ENCODE measurements at regions not wholly inside any gene's neighbourhood (a gene's known extent, or its start where the extent isn't known, plus 50 kb on each side); places are given as distances from the start of the nearest gene placed in this dataset.

- H3K4me2 ChIP-seq, result no peak overlapping the region
- no peak overlapping the region for H3K4me3 ChIP-seq
- H3K9me3 ChIP-seq (replicated peaks in 1 of 11), result no peaks in the 10 kb centered on the region
- no peak overlapping the region for H3K9ac ChIP-seq
- H3K36me3 ChIP-seq, result no peaks in the 10 kb centered on the region
- no peaks in the 10 kb centered on the region for H3K27me3 ChIP-seq
- H4K20me1 ChIP-seq, result no peaks in the 10 kb centered on the region
- no peak for TF ChIP-seq Cebpa-rat (IDR thresholded peaks at IDR 0.05)
- no peaks in the 10 kb centered on the region for H3K4me1 ChIP-seq
- no peak overlapping the region for H3K27ac ChIP-seq
These were observed 1149.1 kb upstream of the RAG2 start for GRCh38 chr11:37747121-37747520.

- Histone ChIP-seq H3K9me3 (replicated peaks in 1 of 11) (no peaks in the 10 kb centered on the region), H3K27me3 (no peaks in the 10 kb centered on the region), H3K4me1 (no peaks in the 10 kb centered on the region; a peak in 1 of 20 replicates), H3K4me2 (no peak overlapping the region), H3K9ac (no peak overlapping the region), H3K4me3 (no peak overlapping the region), H4K20me1 (no peaks in the 10 kb centered on the region), H3K36me3 (no peaks in the 10 kb centered on the region), H3K27ac (no peak overlapping the region)
- no peak for TF ChIP-seq Cebpa-rat (IDR thresholded peaks at IDR 0.05)
These were observed 1129.3 kb upstream of the RAG2 start for GRCh38 chr11:37727371-37727770.

GRCh38 chr11:37724315-37724714 lies 1126.3 kb upstream of the RAG2 start:
- no peaks in the 10 kb centered on the region for H3K27me3 ChIP-seq
- TF ChIP-seq Cebpa-rat (IDR thresholded peaks at IDR 0.05), result no peak

GRCh38 chr11:37721485-37721884 lies 1123.4 kb upstream of the RAG2 start:
- Histone ChIP-seq H3K27ac (no peak overlapping the region), H3K9ac (no peak overlapping the region), H3K4me1 (no peaks in the 10 kb centered on the region), H3K4me2 (no peak overlapping the region), H3K9me3 (replicated peaks in 1 of 11) (no peaks in the 10 kb centered on the region), H3K4me3 (no peak overlapping the region), H3K36me3 (no peaks in the 10 kb centered on the region), H4K20me1 (no peaks in the 10 kb centered on the region), H3K27me3 (no peaks in the 10 kb centered on the region)
- no peak for TF ChIP-seq Cebpa-rat (IDR thresholded peaks at IDR 0.05)

More at GRCh38 chr11:37724315-37724714, 1126.3 kb upstream of the RAG2 start:
- no peaks in the 10 kb centered on the region for H3K36me3 ChIP-seq
- no peak overlapping the region for H3K4me2 ChIP-seq
- no peaks in the 10 kb centered on the region; a peak in 1 of 20 replicates for H3K4me1 ChIP-seq
- H4K20me1 ChIP-seq, result no peaks in the 10 kb centered on the region
- H3K9me3 ChIP-seq (replicated peaks in 1 of 11), result no peaks in the 10 kb centered on the region
- no peak overlapping the region for H3K4me3 ChIP-seq
- H3K27ac ChIP-seq, result no peak overlapping the region
- no peak overlapping the region for H3K9ac ChIP-seq

- H3K27ac ChIP-seq, result no peak overlapping the region
- H3K9me3 ChIP-seq (replicated peaks in 1 of 11), result no peaks in the 10 kb centered on the region
- H3K27me3 ChIP-seq, result no peaks in the 10 kb centered on the region
- no peaks in the 10 kb centered on the region for H4K20me1 ChIP-seq
- no peak for TF ChIP-seq Cebpa-rat (IDR thresholded peaks at IDR 0.05)
- H3K9ac ChIP-seq, result no peak overlapping the region
- H3K36me3 ChIP-seq, result no peaks in the 10 kb centered on the region
- H3K4me3 ChIP-seq, result no peak overlapping the region
- H3K4me1 ChIP-seq, result no peaks in the 10 kb centered on the region
- no peak overlapping the region for H3K4me2 ChIP-seq
These were observed 1120.5 kb upstream of the RAG2 start for GRCh38 chr11:37718431-37718999.

- no peak for TF ChIP-seq Cebpa-rat (IDR thresholded peaks at IDR 0.05)
- Histone ChIP-seq H3K36me3 (no peaks in the 10 kb centered on the region), H3K27me3 (no peaks in the 10 kb centered on the region), H3K9me3 (replicated peaks in 1 of 11) (no peaks in the 10 kb centered on the region), H3K27ac (no peak overlapping the region), H4K20me1 (no peaks in the 10 kb centered on the region), H3K4me1 (no peaks in the 10 kb centered on the region), H3K4me3 (no peak overlapping the region), H3K9ac (no peak overlapping the region), H3K4me2 (no peak overlapping the region)
These were observed 1114.2 kb upstream of the RAG2 start for GRCh38 chr11:37712251-37712650.

GRCh38 chr11:37710031-37710430 lies 1112.0 kb upstream of the RAG2 start:
- TF ChIP-seq Cebpa-rat (IDR thresholded peaks at IDR 0.05), result no peak

GRCh38 chr11:37704791-37705190 lies 1106.8 kb upstream of the RAG2 start:
- H3K9ac ChIP-seq, result no peak overlapping the region
- no peaks in the 10 kb centered on the region; a peak in 1 of 22 replicates for H4K20me1 ChIP-seq
- no peaks in the 10 kb centered on the region for H3K4me1 ChIP-seq
- no peak for TF ChIP-seq Cebpa-rat (IDR thresholded peaks at IDR 0.05)
- no peaks in the 10 kb centered on the region for H3K36me3 ChIP-seq
- H3K4me3 ChIP-seq, result no peak overlapping the region
- no peaks in the 10 kb centered on the region for H3K27me3 ChIP-seq
- no peak overlapping the region for H3K27ac ChIP-seq
- no peak overlapping the region for H3K4me2 ChIP-seq
- no peaks in the 10 kb centered on the region for H3K9me3 ChIP-seq (replicated peaks in 1 of 11)

More at GRCh38 chr11:37710031-37710430, 1112.0 kb upstream of the RAG2 start:
- Histone ChIP-seq H3K36me3 (no peaks in the 10 kb centered on the region), H3K4me2 (no peak overlapping the region), H3K4me3 (no peak overlapping the region), H3K27me3 (no peaks in the 10 kb centered on the region), H3K9me3 (replicated peaks in 1 of 11) (no peaks in the 10 kb centered on the region), H3K9ac (no peak overlapping the region), H3K4me1 (no peaks in the 10 kb centered on the region), H4K20me1 (no peaks in the 10 kb centered on the region), H3K27ac (no peak overlapping the region)

- H3K9ac ChIP-seq, result no peak overlapping the region
- no peaks in the 10 kb centered on the region; a peak in 1 of 22 replicates for H4K20me1 ChIP-seq
- no peak for TF ChIP-seq Cebpa-rat (IDR thresholded peaks at IDR 0.05)
- H3K4me3 ChIP-seq, result no peak overlapping the region
- H3K4me1 ChIP-seq, result no peaks in the 10 kb centered on the region
- H3K36me3 ChIP-seq, result no peaks in the 10 kb centered on the region
- no peaks in the 10 kb centered on the region for H3K27me3 ChIP-seq
- no peak overlapping the region for H3K27ac ChIP-seq
- peaks cover 18 to 23% (median 21%) of the 10 kb centered on the region in 11 experiments for H3K9me3 ChIP-seq (replicated peaks in 1 of 11)
- no peak overlapping the region for H3K4me2 ChIP-seq
These were observed 1101.6 kb upstream of the RAG2 start for GRCh38 chr11:37699644-37700043.

GRCh38 chr11:37695283-37695682 lies 1097.2 kb upstream of the RAG2 start:
- TF ChIP-seq Cebpa-rat (IDR thresholded peaks at IDR 0.05), result no peak
- Histone ChIP-seq H3K9ac (no peak overlapping the region), H4K20me1 (no peaks in the 10 kb centered on the region), H3K9me3 (replicated peaks in 1 of 11) (peaks cover 26 to 36% (median 31%) of the 10 kb centered on the region in 11 experiments), H3K4me2 (no peak overlapping the region), H3K4me1 (no peaks in the 10 kb centered on the region), H3K4me3 (no peak overlapping the region), H3K27ac (no peak overlapping the region), H3K36me3 (no peaks in the 10 kb centered on the region), H3K27me3 (no peaks in the 10 kb centered on the region)

Measured in BLaER1 treated with 17β-estradiol and CSF1 and Interleukin-3, amounts not matched to agents 10 nM and 100 nM (cell line).